Cardiac septum (tissue), 1 donor: ENCODE measurements at regions not wholly inside any gene's neighbourhood (a gene's known extent, or its start where the extent isn't known, plus 50 kb on each side); places are given as distances from the start of the nearest gene placed in this dataset.
"Not testable (repeated sequence)": the region's sequence is repeated elsewhere in the genome, so short reads cannot be mapped to it uniquely, and the experiment has no call there.

Experiments
- DNase-seq: peaks from one replicate; pipeline ENCODE4 v3.0.0-alpha.2; 2020; ENCODE audit warnings: low spot score
- intact Hi-C: fragments of 100-400 bp; cut with DNase I; formaldehyde crosslinking; loops from one replicate; pipeline ENCODE4 v1.14.0; 2022
- donor health status: DM: no; HTN: no; CAD: no.

DNA sequence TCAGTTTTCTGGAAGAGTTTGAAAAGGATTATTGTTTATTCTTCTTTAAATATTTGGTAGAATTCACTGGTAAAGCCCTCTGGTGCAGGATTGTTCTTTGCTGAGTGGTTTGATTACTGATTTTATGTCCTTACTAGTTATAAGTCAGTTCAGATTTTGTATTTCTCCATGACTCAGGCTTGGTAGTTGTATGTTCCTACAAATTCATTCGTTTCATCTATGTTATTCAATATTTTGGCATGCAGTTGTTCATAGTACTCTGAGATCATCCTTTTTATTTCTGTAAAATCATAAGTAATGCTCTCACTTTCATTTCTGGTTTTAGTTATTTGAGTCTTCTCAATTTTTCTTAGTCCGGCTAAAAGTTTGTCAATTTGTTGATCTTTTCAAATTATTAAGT lies 58.1 kb upstream of the CRYM start:
- no peak for DNase-seq
- intact Hi-C loops = no loop called here

DNA sequence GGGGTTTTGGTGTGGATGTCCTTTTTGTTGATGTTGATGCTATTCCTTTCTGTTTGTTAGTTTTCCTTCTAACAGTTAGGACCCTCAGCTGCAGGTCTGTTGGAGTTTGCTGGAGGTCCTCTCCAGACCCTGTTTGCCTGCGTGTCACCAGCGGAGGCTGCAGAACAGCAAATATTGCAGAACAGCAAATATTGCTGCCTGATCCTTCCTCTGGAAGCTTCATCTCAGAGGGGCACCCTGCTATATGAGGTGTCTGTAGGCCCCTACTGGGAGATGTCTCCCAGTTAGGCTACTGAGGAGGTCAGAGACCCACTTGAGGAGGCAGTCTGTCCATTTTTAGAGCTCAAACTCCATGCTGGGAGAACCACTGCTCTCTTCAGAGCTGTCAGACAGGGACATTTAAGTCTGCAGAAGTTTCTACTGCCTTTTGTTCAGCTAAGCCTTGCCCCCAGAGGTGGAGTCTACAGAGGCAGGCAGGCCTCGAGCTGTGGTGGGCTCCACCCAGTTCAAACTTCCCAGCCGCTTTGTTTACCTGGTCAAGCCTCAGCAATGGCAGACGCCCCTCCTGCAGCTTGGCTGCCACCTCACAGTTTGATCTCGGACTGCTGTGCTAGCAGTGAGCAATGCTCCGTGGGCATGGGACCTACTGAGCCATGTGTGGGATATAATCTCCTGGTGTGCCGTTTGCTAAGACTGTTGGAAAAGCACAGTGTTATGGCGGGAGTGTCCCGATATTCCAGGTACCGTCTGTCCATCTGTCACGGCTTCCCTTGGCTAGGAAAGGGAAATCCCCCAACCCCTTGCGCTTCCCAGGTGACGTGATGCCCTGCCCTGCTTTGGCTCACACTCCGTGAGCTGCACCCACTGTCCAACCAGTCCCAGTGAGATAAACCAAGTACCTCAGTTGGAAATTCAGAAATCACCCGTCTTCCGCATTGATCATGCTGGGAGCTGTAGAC lies 56.4 kb upstream of the CRYM start:
- intact Hi-C loops, DNase-seq: not testable (repeated sequence)

DNA sequence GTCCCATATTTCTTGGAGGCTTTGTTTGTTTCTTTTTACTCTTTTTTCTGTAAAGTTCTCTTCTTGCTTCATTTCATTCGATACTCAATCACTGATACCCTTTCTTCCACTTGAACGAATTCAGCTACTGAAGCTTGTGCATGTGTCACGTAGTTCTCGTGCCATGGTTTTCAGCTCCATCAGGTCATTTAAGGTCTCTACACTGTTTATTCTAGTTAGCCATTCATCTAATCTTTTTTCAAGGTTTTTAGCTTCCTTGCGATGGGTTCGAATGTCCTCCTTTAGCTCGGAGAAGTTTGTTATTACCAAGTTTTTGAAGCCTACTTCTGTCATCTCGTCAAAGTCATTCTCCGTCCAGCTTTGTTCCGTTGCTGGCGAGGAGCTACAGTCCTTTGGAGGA lies 55.6 kb upstream of the CRYM start:
- intact Hi-C loops, DNase-seq: not testable (repeated sequence)
